HG03432 (cell line): ENCODE measurements at regions not wholly inside any gene's neighbourhood (a gene's known extent, or its start where the extent isn't known, plus 50 kb on each side); places are given as distances from the start of the nearest gene placed in this dataset.
"Not testable (repeated sequence)": the region's sequence is repeated elsewhere in the genome, so short reads cannot be mapped to it uniquely, and the experiment has no call there.

Source experiments
- ATAC-seq: cut with Tn5 transposase; IDR thresholded peaks from one replicate; pipeline ENCODE4 v1.9.1; 2021; ENCODE audit warnings: mild to moderate bottlenecking, moderate library complexity; ENCODE audit not compliant: unreplicated experiment

- ATAC-seq, result no peak
Measured at GRCh38 chr5:74501674-74502478, 138.7 kb downstream of the ENC1 start.

GRCh38 chr5:74500110-74500917, 140.2 kb downstream of the ENC1 start:
- ATAC-seq, result no peak

GRCh38 chr5:74499256-74500050, 141.1 kb downstream of the ENC1 start:
- no peak for ATAC-seq

GRCh38 chr5:74497706-74498105, 142.8 kb downstream of the ENC1 start:
- ATAC-seq, result no peak

- ATAC-seq, result no peak
Measured at GRCh38 chr5:74493411-74493810, 147.1 kb downstream of the ENC1 start.

GRCh38 chr5:74492230-74492629, 148.3 kb downstream of the ENC1 start:
- ATAC-seq, result no peak

- no peak for ATAC-seq
Measured at GRCh38 chr5:74491586-74491985, 148.9 kb downstream of the ENC1 start.

GRCh38 chr5:74490814-74491213, 149.7 kb downstream of the ENC1 start:
- peak; percentile 93 for ATAC-seq

GRCh38 chr5:74482990-74483389, 157.5 kb downstream of the ENC1 start:
- ATAC-seq, result no peak

GRCh38 chr5:74482523-74482922, 158.0 kb downstream of the ENC1 start:
- ATAC-seq, result no peak

GRCh38 chr5:74481357-74481756, 159.2 kb downstream of the ENC1 start:
- ATAC-seq, result not testable (repeated sequence)

GRCh38 chr5:74480201-74480600, 160.3 kb downstream of the ENC1 start:
- ATAC-seq, result no peak

- ATAC-seq, result no peak
Measured at GRCh38 chr5:74478328-74478727, 162.2 kb downstream of the ENC1 start.

GRCh38 chr5:74477761-74478160, 162.8 kb downstream of the ENC1 start:
- ATAC-seq, result no peak

- ATAC-seq, result no peak
Measured at GRCh38 chr5:74476819-74477453, 163.6 kb downstream of the ENC1 start.

- no peak for ATAC-seq
Measured at GRCh38 chr5:74476046-74476818, 164.3 kb downstream of the ENC1 start.

- no peak for ATAC-seq
Measured at GRCh38 chr5:74471875-74472274, 168.7 kb downstream of the ENC1 start.

- no peak for ATAC-seq
Measured at GRCh38 chr5:74469234-74469994, 171.1 kb downstream of the ENC1 start.

- ATAC-seq, result no peak
Measured at GRCh38 chr5:74468421-74468820, 172.1 kb downstream of the ENC1 start.
